ENCODE measurements at regions not wholly inside any gene's neighbourhood (a gene's known extent, or its start where the extent isn't known, plus 50 kb on each side); places are given as distances from the start of the nearest gene placed in this dataset.

DNA sequence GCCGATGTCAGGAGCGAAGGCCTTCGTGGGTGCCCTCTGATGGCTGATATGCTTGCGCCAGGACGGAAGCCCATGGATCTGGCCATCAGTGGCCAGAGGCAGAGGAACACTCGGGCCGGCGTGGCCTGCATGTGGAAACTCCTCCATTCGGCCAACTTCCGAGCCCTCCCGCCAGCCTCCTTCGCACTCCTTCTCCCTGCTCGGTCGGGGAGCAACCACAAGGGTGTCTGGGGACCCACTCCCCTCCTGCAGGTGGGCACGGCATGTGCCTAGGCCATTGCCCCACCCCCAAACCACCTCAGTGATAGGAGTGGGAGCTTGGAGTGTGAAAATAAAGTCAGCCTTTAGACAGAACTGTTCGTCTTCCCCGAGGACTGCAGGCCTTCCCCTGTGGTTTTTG, 231.3 kb downstream of the BCL11B start:
- DNase-seq (ENCODE audit: low read depth), result no peak
- no peak overlapping the region for H3K4me3 ChIP-seq (ENCODE audit: low read depth, low read length)
- TF ChIP-seq, protein P1, sequence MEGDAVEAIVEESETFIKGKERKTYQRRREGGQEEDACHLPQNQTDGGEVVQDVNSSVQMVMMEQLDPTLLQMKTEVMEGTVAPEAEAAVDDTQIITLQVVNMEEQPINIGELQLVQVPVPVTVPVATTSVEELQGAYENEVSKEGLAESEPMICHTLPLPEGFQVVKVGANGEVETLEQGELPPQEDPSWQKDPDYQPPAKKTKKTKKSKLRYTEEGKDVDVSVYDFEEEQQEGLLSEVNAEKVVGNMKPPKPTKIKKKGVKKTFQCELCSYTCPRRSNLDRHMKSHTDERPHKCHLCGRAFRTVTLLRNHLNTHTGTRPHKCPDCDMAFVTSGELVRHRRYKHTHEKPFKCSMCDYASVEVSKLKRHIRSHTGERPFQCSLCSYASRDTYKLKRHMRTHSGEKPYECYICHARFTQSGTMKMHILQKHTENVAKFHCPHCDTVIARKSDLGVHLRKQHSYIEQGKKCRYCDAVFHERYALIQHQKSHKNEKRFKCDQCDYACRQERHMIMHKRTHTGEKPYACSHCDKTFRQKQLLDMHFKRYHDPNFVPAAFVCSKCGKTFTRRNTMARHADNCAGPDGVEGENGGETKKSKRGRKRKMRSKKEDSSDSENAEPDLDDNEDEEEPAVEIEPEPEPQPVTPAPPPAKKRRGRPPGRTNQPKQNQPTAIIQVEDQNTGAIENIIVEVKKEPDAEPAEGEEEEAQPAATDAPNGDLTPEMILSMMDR (conservative IDR thresholded peaks at IDR 0.05; ENCODE audit: low read depth, low read length), result no peak

DNA sequence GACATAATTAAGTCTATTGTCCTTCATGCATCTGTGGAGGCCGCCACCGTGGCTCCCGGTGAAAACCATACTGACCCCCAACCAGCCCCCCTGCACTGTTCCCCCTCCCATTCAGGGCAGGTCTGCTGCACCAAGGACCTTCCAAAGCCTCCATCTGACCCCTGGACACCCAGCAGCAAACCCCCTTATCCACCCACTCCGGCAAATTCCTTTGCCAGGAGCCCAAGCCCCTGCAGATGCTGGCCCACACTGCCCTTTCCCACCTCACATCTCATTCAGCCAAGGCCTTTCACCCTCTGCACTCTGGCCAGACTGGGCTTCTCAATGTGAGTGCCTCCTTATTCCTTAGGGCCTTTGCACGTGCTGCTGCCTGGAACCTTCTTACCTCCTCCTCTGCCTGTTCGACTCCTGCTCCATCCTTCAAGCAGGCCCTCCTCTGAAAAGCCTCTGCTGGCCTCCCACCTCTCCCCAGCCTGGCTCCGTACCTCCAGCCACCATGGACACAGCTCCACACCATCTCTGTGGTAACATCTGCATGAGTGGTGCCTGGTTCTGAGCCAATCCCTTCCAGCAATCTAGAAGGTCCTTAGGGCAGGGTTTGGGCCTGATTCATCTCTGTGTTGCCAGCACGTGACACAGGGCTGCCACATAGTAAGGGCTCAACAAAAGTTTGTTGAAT, 230.7 kb downstream of the BCL11B start:
- TF ChIP-seq, protein P1 (conservative IDR thresholded peaks at IDR 0.05; ENCODE audit: low read depth, low read length), result no peak
- no peak overlapping the region for H3K4me3 ChIP-seq (ENCODE audit: low read depth, low read length)
- no peak for DNase-seq (ENCODE audit: low read depth)

DNA sequence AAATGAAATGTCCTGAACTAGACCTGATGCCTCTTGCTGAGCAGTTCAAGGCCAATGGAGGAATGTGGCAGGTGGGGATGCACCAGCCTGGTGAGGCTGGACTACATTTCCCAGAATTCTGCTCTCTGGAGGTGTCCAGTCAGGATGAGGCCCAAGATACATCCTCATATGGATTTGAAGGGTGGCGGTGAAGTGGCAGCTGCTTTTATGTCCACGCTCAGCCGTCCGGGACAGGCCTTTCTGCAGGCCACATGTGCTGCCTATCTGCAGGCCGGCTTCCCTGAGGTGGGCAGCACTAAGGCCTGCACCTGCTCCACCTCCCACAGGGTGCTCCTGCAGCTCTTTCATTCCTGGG, 230.2 kb downstream of the BCL11B start:
- DNase-seq (ENCODE audit: low read depth), result no peak
- no peak overlapping the region for H3K4me3 ChIP-seq (ENCODE audit: low read depth, low read length)
- TF ChIP-seq, protein P1 (conservative IDR thresholded peaks at IDR 0.05; ENCODE audit: low read depth, low read length), result no peak

DNA sequence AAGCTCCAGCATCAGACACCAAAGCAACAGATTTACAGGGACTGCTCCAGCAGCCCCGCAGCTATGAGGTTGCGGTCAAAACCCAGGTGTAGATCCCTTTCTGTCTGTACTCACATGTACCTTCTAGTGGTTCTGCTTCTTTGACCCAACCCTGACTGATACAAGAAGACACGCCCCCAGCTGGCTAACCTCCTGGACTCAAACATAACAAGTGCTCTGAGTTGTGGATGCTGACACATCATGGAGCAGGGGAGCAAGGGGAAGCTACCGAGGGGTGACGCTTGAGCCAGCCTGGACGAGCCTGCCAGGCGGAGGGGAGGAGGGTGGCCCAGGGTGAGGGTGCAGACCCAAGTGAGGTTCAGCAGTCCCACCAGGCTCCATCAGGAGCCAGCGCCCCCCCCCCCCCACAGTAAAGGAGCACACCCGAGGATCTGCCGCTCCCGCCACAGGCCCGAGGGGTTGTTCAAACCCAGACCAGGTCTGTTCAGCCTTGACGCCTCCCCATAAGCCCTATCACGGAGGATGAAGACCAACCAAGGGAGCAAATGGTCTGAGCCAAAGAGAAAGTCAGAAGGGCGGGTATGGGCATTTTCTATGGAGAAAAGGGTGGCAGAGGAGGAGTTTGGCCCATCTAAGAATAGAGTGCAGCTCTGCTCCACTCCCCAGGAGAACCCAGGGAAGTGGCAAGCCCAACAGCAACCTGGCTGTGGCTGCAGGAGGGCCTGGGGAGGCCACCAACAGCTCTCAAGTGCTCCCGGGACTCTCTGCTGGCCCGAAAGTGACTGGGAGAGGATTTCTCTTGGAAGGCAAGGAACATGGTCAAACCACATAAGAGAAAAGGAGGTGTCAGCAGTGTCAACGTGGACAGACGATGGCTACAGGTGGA, 229.4 kb downstream of the BCL11B start:
- DNase-seq (ENCODE audit: low read depth), result no peak
- H3K4me3 ChIP-seq (ENCODE audit: low read depth, low read length), result no peak overlapping the region
- TF ChIP-seq, protein P1 (conservative IDR thresholded peaks at IDR 0.05; ENCODE audit: low read depth, low read length), result no peak

DNA sequence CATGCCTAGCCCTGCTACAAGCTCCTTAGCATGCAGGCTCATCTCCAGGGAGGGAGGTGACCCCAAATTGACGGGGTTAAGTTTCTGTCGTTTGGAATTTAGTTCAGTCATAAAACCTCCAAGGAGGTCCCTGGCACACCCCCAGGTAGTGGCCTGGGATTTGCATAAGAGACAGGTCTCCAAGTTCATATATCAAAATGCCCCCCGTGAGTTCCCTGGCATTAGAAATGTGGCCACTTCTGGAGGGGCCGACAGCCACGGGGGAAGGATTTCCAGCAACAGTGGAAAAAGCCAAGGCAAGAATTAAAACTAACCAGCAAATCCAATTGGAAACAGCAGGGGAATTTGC, 228.8 kb downstream of the BCL11B start:
- no peak for DNase-seq (ENCODE audit: low read depth)
- H3K4me3 ChIP-seq (ENCODE audit: low read depth, low read length), result no peak overlapping the region
- TF ChIP-seq, protein P1 (conservative IDR thresholded peaks at IDR 0.05; ENCODE audit: low read depth, low read length), result no peak

DNA sequence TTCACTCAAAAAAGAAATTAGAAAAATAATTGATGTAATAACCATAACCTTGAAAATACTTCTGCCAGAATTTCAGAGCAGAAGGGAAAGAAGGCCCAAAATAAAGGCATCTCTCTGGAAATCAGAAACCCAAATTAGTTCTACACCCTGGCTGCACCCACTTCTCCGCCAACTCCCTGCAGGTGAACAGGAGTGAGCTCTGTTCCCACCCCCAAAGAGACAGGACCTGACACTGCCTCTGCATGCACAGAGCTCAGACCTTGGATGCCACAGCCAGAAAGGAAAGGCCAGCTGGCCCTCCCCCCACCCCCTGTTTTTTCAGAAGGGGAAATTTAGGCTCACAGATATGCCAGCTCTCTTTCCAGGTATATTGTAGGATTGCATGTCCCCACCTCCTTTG, 228.2 kb downstream of the BCL11B start:
- DNase-seq (ENCODE audit: low read depth), result no peak
- H3K4me3 ChIP-seq (ENCODE audit: low read depth, low read length), result no peak overlapping the region
- TF ChIP-seq, protein P1 (conservative IDR thresholded peaks at IDR 0.05; ENCODE audit: low read depth, low read length), result no peak

All from epithelial cell of proximal tubule (primary cell).